IMR-90 (cell line): ENCODE measurements at regions not wholly inside any gene's neighbourhood (a gene's known extent, or its start where the extent isn't known, plus 50 kb on each side); places are given as distances from the start of the nearest gene placed in this dataset.
A peak's percentile ranks its signal among the peaks of the same experiment; 100 is the strongest.

Source experiments
- ATAC-seq: fragments of 200-7000 bp; cut with Tn5 transposase; 2 replicates; pipeline ENCODE4 v1.9.1; 2020; ENCODE audit warnings: low read depth, mild to moderate bottlenecking, moderate library complexity
- BruUV-seq: library from RNA; stranded (reverse); fragments of 400-500 nt; replicated peaks from 2 replicates; lab custom pipeline; 2021; lab: Mats Ljungman, UMichigan
- CTCF ChIA-PET: fragments of 300-600 bp; formaldehyde crosslinking; extraction: SDS; loops from one replicate; lab custom pipeline; 2021; ENCODE audit warnings: antibody characterized with exemption; lab: Yijun Ruan, JAX
- POLR2A ChIA-PET: fragments of 300-600 bp; sonication (Branson Sonifier 250); formaldehyde crosslinking; loops from one replicate; lab custom pipeline; 2022; ENCODE audit warnings: antibody characterized with exemption; ENCODE audit not compliant: unreplicated experiment; lab: Charles Lee
- DNase-seq: peaks from one replicate; pipeline ENCODE4 v3.0.0; 2013
- H2AFZ ChIP-seq: replicated peaks from 2 replicates; pipeline ENCODE3; 2013; ENCODE audit warnings: low read length, mild to moderate bottlenecking; ENCODE audit not compliant: poor library complexity
- H2AK5ac ChIP-seq: 2 replicates; pipeline ENCODE4 v1.6.1; 2013; ENCODE audit warnings: low read depth, low read length, inconsistent platforms
- H2AK9ac ChIP-seq: replicated peaks from 2 replicates; pipeline ENCODE3; 2013; ENCODE audit warnings: mild to moderate bottlenecking, low read depth, low read length, moderate library complexity; ENCODE audit not compliant: poor library complexity
- H2BK120ac ChIP-seq: 2 replicates; pipeline ENCODE4 v1.6.1; 2013; ENCODE audit warnings: low read depth, low read length, inconsistent platforms
- H2BK15ac ChIP-seq: 3 replicates; pipeline ENCODE4 v1.6.1; 2013; ENCODE audit warnings: low read depth, low read length, inconsistent platforms
- H2BK20ac ChIP-seq: 2 replicates; pipeline ENCODE4 v1.6.1; 2013; ENCODE audit warnings: low read depth, mild to moderate bottlenecking, inconsistent platforms, low read length, moderate library complexity
- H2BK5ac ChIP-seq: 2 replicates; pipeline ENCODE4 v1.6.1; 2013; ENCODE audit warnings: mild to moderate bottlenecking, low read depth, low read length, inconsistent platforms; ENCODE audit not compliant: poor library complexity, severe bottlenecking
- H3K14ac ChIP-seq: replicated peaks from 2 replicates; pipeline ENCODE4 v1.6.1; 2013; ENCODE audit warnings: low read depth, low read length, inconsistent platforms
- H3K18ac ChIP-seq: 2 replicates; pipeline ENCODE4 v1.6.1; 2013; ENCODE audit warnings: low read depth, low read length, control low read depth
- H3K23ac ChIP-seq: 2 replicates; pipeline ENCODE4 v1.6.1; 2013; ENCODE audit warnings: low read depth, low read length, inconsistent platforms
- H3K27ac ChIP-seq: 2 replicates; pipeline ENCODE4 v1.5.1; 2013; ENCODE audit warnings: mild to moderate bottlenecking, control low read depth, low read length; ENCODE audit not compliant: insufficient read depth
- H3K27me3 ChIP-seq: 2 replicates; pipeline ENCODE4 v1.6.1; 2013; ENCODE audit warnings: low read length; ENCODE audit not compliant: control insufficient read depth, insufficient read depth
- H3K36me3 ChIP-seq: 2 replicates; pipeline ENCODE4 v1.6.1; 2013; ENCODE audit warnings: low read length, mixed read lengths; ENCODE audit not compliant: control insufficient read depth, insufficient read depth
- H3K4ac ChIP-seq: 2 replicates; pipeline ENCODE4 v1.6.1; 2013; ENCODE audit warnings: low read depth, low read length, inconsistent platforms
- H3K4me1 ChIP-seq: 2 replicates; pipeline ENCODE4 v1.6.1; 2013; ENCODE audit warnings: low read length, mixed read lengths; ENCODE audit not compliant: control insufficient read depth, insufficient read depth
- H3K4me2 ChIP-seq: 2 replicates; pipeline ENCODE4 v1.6.1; 2013; ENCODE audit warnings: low read depth, mild to moderate bottlenecking, control low read depth, low read length, moderate library complexity
- H3K4me3 ChIP-seq: 2 replicates; pipeline ENCODE4 v1.5.1; 2013; ENCODE audit warnings: low read depth, mild to moderate bottlenecking, control low read depth, low read length, moderate library complexity; ENCODE audit not compliant: insufficient read depth
- H3K56ac ChIP-seq: 2 replicates; pipeline ENCODE4 v1.6.1; 2013; ENCODE audit warnings: low read length, inconsistent platforms; ENCODE audit not compliant: insufficient read depth; ENCODE audit errors: extremely low read depth
- H3K79me1 ChIP-seq, 2 experiments: 2 replicates each; pipeline ENCODE4 v1.6.1; 2013; ENCODE audit warnings: low read length in 2 of 2, inconsistent platforms in 1 of 2, low read depth in 1 of 2
- H3K9ac ChIP-seq: 2 replicates; pipeline ENCODE4 v1.6.1; 2013; ENCODE audit warnings: low read depth, low read length, control low read depth
- H3K9me1 ChIP-seq: 2 replicates; pipeline ENCODE4 v1.6.1; 2013; ENCODE audit warnings: low read length, inconsistent platforms; ENCODE audit not compliant: insufficient read depth
- H3K9me3 ChIP-seq: 2 replicates; pipeline ENCODE4 v1.6.1; 2013; ENCODE audit warnings: low read length; ENCODE audit not compliant: control insufficient read depth, insufficient read depth
- H4K20me1 ChIP-seq: 2 replicates; pipeline ENCODE4 v1.6.1; 2013; ENCODE audit warnings: low read length, inconsistent platforms; ENCODE audit not compliant: insufficient read depth
- H4K5ac ChIP-seq: 2 replicates; pipeline ENCODE4 v1.6.1; 2013; ENCODE audit warnings: mild to moderate bottlenecking, low read depth, low read length, control low read depth
- H4K8ac ChIP-seq, 2 experiments: 2 replicates each; pipeline ENCODE4 v1.6.1; 2013; ENCODE audit warnings: low read depth in 2 of 2, low read length in 2 of 2, control low read depth in 1 of 2, inconsistent platforms in 1 of 2
- H4K91ac ChIP-seq: 2 replicates; pipeline ENCODE4 v1.6.1; 2013; ENCODE audit warnings: low read depth, low read length, inconsistent platforms; ENCODE audit not compliant: insufficient read depth
- BHLHE40 ChIP-seq: fragments of 150-350 bp; IDR thresholded peaks from 2 replicates; pipeline ENCODE4 v1.6.1; 2016; ENCODE audit warnings: mild to moderate bottlenecking, low read depth, low read length
- CEBPB ChIP-seq: IDR thresholded peaks from 2 replicates; pipeline ENCODE4 v1.6.1; 2012; ENCODE audit warnings: low read depth, low read length, improper control_type of control experiment
- CHD1 ChIP-seq: IDR thresholded peaks from 2 replicates; pipeline ENCODE4 v1.6.1; 2012; ENCODE audit warnings: low read depth, low read length, improper control_type of control experiment
- MAFK ChIP-seq: IDR thresholded peaks from 2 replicates; pipeline ENCODE4 v1.6.1; 2012; ENCODE audit warnings: low read depth, low read length, improper control_type of control experiment
- MAZ ChIP-seq: IDR thresholded peaks from 2 replicates; pipeline ENCODE4 v1.6.1; 2012; ENCODE audit warnings: low read depth, mild to moderate bottlenecking, low read length, improper control_type of control experiment, moderate library complexity, borderline replicate concordance
- NFE2L2 ChIP-seq: fragments of 150-350 bp; IDR thresholded peaks from 2 replicates; pipeline ENCODE4 v1.6.1; 2016; ENCODE audit warnings: low read depth, mild to moderate bottlenecking, low read length
- POLR2A ChIP-seq: IDR thresholded peaks from 2 replicates; pipeline ENCODE4 v1.6.1; 2012; ENCODE audit warnings: mild to moderate bottlenecking, low read depth, low read length
- RAD21 ChIP-seq: IDR thresholded peaks from 2 replicates; pipeline ENCODE4 v1.6.1; 2012; ENCODE audit warnings: low read length, improper control_type of control experiment
- SMC3 ChIP-seq: fragments of 150-350 bp; IDR thresholded peaks from 2 replicates; pipeline ENCODE4 v1.6.1; 2016; ENCODE audit warnings: low read depth, mild to moderate bottlenecking, antibody characterized with exemption, low read length, moderate library complexity
- WGBS, 2 experiments: methylation state at CpG; one replicate each; pipeline versions ENCODE4 v1.1.5 to v1.1.7; 2013; ENCODE audit warnings: missing lambda C conversion rate in 2 of 2; ENCODE audit not compliant: insufficient read length in 1 of 2; ENCODE audit errors: extremely low coverage in 2 of 2; 5-methylcytosine and 5-hydroxymethylcytosine counted together
- dilution Hi-C: fragments of 300-500 bp; cut with HindIII; formaldehyde crosslinking; loops from one replicate; pipeline ENCODE4 v1.14.3; 2018; ENCODE audit warnings: low sequenced_read_pairs; ENCODE audit not compliant: unreplicated experiment
- in situ Hi-C: fragments of 300-500 bp; cut with MboI; formaldehyde crosslinking; loops from 3 replicates; pipeline ENCODE4 v1.14.3; 2019; ENCODE audit warnings: low sequenced_read_pairs, inconsistent platforms, mixed read lengths
- intact Hi-C: fragments of 100-400 bp; cut with micrococcal nuclease; formaldehyde crosslinking; loops from 2 replicates; pipeline ENCODE4 v1.10.0; 2022

- no peak overlapping the region for H3K4ac ChIP-seq
- no peaks in the 10 kb centered on the region for H4K20me1 ChIP-seq
- ChIA-PET POLR2A (no interaction called here), CTCF (no interaction called here)
- H4K5ac ChIP-seq = no peak overlapping the region
- no peak overlapping the region for H3K27ac ChIP-seq
- H2BK120ac ChIP-seq = no peak overlapping the region
- no peaks in the 10 kb centered on the region for H3K36me3 ChIP-seq
- H3K9me1 ChIP-seq = no peaks in the 10 kb centered on the region
- no peaks in the 10 kb centered on the region for H3K79me1 ChIP-seq
- intact Hi-C loops = loop anchor here (5.0 to 10.0 kb wide), 3 partner anchors 331 to 816 kb away; no protein-coding TSS in a partner anchor
- no peak overlapping the region for H2BK5ac ChIP-seq
- no peak overlapping the region for H3K4me3 ChIP-seq
- no peak overlapping the region for H3K4me2 ChIP-seq
- no peaks in the 10 kb centered on the region for H3K4me1 ChIP-seq
- H2BK20ac ChIP-seq = no peak overlapping the region
- no peak overlapping the region for H2BK15ac ChIP-seq
- DNase-seq = no peak
- BruUV-seq = no TSS peak
- H3K56ac ChIP-seq = no peak overlapping the region
- no peak for ATAC-seq
- no peak overlapping the region for H4K8ac ChIP-seq
- H3K23ac ChIP-seq = no peak overlapping the region
- in situ Hi-C loops = loop anchor here (10.0 kb wide), 1 partner anchor 674 kb away; no protein-coding TSS in a partner anchor
- H3K18ac ChIP-seq = no peak overlapping the region
- dilution Hi-C loops = no loop called here
- no peak overlapping the region for H2AK5ac ChIP-seq
- H3K9me3 ChIP-seq = no peaks in the 10 kb centered on the region
- no peaks in the 10 kb centered on the region; the same call in 1 of the 2 replicates for H3K27me3 ChIP-seq
- no peak overlapping the region for H3K14ac ChIP-seq
- no peak overlapping the region for H4K91ac ChIP-seq
- no peak overlapping the region for H2AK9ac ChIP-seq
- no peak for TF ChIP-seq CHD1
- no peak for TF ChIP-seq SMC3
- no peak for TF ChIP-seq CEBPB
- no peak for TF ChIP-seq POLR2A
- peak; percentile 76 for TF ChIP-seq MAFK
- no peak for TF ChIP-seq MAZ
- peak; percentile 91 for TF ChIP-seq NFE2L2
- TF ChIP-seq BHLHE40 = no peak
- TF ChIP-seq RAD21 = no peak
- no peak overlapping the region for H3K9ac ChIP-seq
- H2AFZ ChIP-seq = no peak overlapping the region
- 80% methylated on average over 1 of the region's 5 CpGs; no CpG with 5 or more reads in 1 of the 2 experiments for WGBS, 2 experiments
Observed at GRCh38 chr11:92888696-92889095, 80.8 kb upstream of the MTNR1B start.
